ENCODE measurements at regions not wholly inside any gene's neighbourhood (a gene's known extent, or its start where the extent isn't known, plus 50 kb on each side); places are given as distances from the start of the nearest gene placed in this dataset.

DNA sequence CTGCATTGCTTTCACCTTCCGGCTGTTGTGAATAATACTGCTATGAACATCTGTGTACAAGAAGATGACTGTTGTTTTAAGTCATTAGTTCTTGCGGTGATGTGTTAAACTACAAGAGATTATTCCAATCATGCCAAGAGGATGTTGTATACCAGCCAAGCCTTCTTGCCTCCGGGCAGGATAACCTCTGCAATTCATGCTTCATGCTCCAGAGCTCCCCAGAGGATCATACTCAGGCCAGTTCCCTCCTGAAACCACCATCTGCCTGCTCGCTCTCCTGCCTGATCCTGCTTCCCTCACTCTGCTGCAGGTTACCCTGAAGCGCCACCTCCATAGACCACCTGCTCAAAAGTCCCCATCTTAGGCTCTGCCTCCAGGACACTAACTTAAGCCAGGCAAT is 187.1 kb upstream of the PROK2 start:
- intact Hi-C loops (cut with DNase I) = no loop called here
- Histone ChIP-seq H3K27ac (no peak overlapping the region), H3K9me3 (no peaks in the 10 kb centered on the region), H3K27me3 (ENCODE audit: low read depth) (peaks cover 11% of the 10 kb centered on the region), H3K4me3 (no peak overlapping the region), H3K36me3 (no peaks in the 10 kb centered on the region), H3K4me1 (no peaks in the 10 kb centered on the region)
- TF ChIP-seq, protein P1, sequence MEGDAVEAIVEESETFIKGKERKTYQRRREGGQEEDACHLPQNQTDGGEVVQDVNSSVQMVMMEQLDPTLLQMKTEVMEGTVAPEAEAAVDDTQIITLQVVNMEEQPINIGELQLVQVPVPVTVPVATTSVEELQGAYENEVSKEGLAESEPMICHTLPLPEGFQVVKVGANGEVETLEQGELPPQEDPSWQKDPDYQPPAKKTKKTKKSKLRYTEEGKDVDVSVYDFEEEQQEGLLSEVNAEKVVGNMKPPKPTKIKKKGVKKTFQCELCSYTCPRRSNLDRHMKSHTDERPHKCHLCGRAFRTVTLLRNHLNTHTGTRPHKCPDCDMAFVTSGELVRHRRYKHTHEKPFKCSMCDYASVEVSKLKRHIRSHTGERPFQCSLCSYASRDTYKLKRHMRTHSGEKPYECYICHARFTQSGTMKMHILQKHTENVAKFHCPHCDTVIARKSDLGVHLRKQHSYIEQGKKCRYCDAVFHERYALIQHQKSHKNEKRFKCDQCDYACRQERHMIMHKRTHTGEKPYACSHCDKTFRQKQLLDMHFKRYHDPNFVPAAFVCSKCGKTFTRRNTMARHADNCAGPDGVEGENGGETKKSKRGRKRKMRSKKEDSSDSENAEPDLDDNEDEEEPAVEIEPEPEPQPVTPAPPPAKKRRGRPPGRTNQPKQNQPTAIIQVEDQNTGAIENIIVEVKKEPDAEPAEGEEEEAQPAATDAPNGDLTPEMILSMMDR (IDR thresholded peaks at IDR 0.05) = no peak
- DNase-seq (no peak), ATAC-seq (no peak)

GRCh38 chr3:71968544-71968943 is 183.6 kb upstream of the PROK2 start:
- Histone ChIP-seq H3K27me3 (ENCODE audit: low read depth) (peaks cover 4% of the 10 kb centered on the region), H3K9me3 (no peaks in the 10 kb centered on the region), H3K27ac (no peak overlapping the region), H3K4me3 (no peak overlapping the region), H3K4me1 (no peaks in the 10 kb centered on the region), H3K36me3 (no peaks in the 10 kb centered on the region)
- ATAC-seq (no peak), DNase-seq (no peak)
- intact Hi-C loops (cut with DNase I) = no loop called here
- TF ChIP-seq, protein P1 (IDR thresholded peaks at IDR 0.05) = no peak

DNA sequence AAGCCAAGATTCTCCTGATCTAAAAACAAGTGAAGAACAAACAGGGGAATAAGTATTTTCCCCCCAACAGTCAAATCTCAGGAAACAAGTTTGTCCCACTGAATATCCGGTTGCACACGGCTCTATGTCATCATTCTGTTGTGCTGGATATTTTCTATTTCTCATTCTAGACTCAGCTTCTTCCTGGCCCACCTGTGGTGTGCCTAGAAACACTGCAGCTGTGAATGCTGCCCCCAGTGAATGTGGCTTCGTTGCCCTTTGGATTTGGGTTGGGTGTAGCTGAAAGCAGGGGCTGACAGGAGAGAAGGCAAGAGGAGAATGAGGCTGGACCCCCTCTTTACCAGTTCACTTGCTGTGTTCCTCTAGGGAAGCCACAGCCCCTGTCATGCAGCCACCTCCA is 181.2 kb upstream of the PROK2 start:
- Histone ChIP-seq H3K27ac (no peak overlapping the region), H3K9me3 (no peaks in the 10 kb centered on the region), H3K4me1 (no peaks in the 10 kb centered on the region), H3K4me3 (no peak overlapping the region), H3K27me3 (ENCODE audit: low read depth) (no peaks in the 10 kb centered on the region), H3K36me3 (no peaks in the 10 kb centered on the region)
- ATAC-seq (no peak), DNase-seq (no peak)
- TF ChIP-seq, protein P1 (IDR thresholded peaks at IDR 0.05) = no peak
- intact Hi-C loops (cut with DNase I) = no loop called here

DNA sequence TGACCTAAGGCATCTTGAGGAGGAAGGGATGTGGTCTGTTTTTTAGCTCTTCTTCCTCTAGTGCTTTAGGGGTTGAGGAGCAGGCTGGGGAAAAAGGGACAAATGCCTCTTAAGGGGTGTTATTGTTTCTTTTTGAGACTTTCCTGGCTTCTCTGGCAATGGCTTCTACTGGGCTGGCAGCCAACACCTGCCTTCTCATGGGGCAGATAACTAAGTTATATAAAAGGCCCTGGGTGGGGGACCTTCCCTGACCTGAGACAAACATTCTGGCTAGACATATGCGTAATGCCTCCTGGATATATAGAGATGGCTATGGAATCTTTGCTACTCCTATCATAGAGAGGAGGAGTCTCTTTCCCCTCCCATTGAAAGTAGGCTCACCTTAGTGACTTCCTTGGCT is 179.2 kb upstream of the PROK2 start:
- no peak overlapping the region for H3K4me3 ChIP-seq

DNA sequence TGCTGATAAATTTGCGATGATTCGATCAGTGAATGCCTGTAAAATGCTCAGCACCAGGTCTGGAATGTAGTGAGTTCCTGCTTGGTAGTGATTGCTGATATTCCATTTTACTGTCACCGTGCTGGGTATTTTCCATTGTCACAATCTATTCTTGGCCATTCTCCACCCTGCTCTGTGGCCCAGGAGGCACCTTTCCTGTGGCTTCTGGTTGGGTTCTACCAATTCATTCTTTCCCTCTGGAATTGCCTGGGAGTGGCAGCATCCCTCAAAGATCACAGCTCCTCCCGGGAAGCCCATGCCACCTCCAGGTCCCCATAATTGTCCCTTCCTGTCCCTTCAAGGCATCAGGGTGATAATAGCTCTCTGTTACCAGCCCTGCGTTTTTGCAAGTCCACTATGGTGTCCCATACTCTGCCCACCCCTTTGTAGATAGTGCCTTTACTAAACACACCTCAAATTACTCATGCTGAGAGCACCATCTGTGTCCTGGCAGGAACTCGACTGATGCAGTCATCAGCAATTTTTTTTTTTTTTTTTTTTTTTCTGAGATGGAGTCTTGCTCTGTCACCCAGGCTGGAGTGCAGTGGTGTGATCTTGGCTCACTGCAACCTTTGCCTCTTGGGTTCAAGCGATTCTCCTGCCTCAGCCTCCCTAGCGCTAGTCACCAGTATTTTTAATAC is 177.8 kb upstream of the PROK2 start:
- DNase-seq = no peak
- Histone ChIP-seq H3K4me3 (no peak overlapping the region), H3K9me3 (no peaks in the 10 kb centered on the region), H3K27ac (no peak overlapping the region), H3K27me3 (ENCODE audit: low read depth) (no peaks in the 10 kb centered on the region), H3K36me3 (no peaks in the 10 kb centered on the region), H3K4me1 (no peaks in the 10 kb centered on the region)
- intact Hi-C loops (cut with DNase I) = no loop called here
- no peak for ATAC-seq
- TF ChIP-seq, protein P1 (IDR thresholded peaks at IDR 0.05) = no peak

More for the DNA sequence above, 179.2 kb upstream of the PROK2 start:
- ATAC-seq (no peak), DNase-seq (no peak)
- H3K36me3 ChIP-seq = no peaks in the 10 kb centered on the region
- TF ChIP-seq, protein P1 (IDR thresholded peaks at IDR 0.05) = no peak
- no peaks in the 10 kb centered on the region for H3K9me3 ChIP-seq
- H3K4me1 ChIP-seq = no peaks in the 10 kb centered on the region
- H3K27me3 ChIP-seq (ENCODE audit: low read depth) = no peaks in the 10 kb centered on the region
- intact Hi-C loops (cut with DNase I) = no loop called here
- H3K27ac ChIP-seq = no peak overlapping the region
